ENCODE measurements at regions not wholly inside any gene's neighbourhood (a gene's known extent, or its start where the extent isn't known, plus 50 kb on each side); places are given as distances from the start of the nearest gene placed in this dataset.

- Histone ChIP-seq H2AFZ (ENCODE audit: low read length, unreplicated experiment) (no peak overlapping the region), H3K4me1 (ENCODE audit: control insufficient read depth, insufficient read depth, low read length, unreplicated experiment) (no peaks in the 10 kb centered on the region), H3K27ac (ENCODE audit: low read depth, low read length) (no peak overlapping the region), H3K27me3 (ENCODE audit: insufficient read depth, low read length) (no peaks in the 10 kb centered on the region), H3K79me2 (ENCODE audit: control insufficient read depth, insufficient read depth, low read length, unreplicated experiment) (no peaks in the 10 kb centered on the region), H3K4me3 (ENCODE audit: low read depth, low read length) (no peak overlapping the region), H3K36me3 (ENCODE audit: insufficient read depth, low read length) (no peaks in the 10 kb centered on the region)
These were observed 458.7 kb upstream of the HS6ST1 start for GRCh38 chr2:128777196-128778035.

- Histone ChIP-seq H3K36me3 (ENCODE audit: insufficient read depth, low read length) (no peaks in the 10 kb centered on the region), H3K4me3 (ENCODE audit: low read depth, low read length) (no peak overlapping the region), H2AFZ (ENCODE audit: low read length, unreplicated experiment) (no peak overlapping the region), H3K27ac (ENCODE audit: low read depth, low read length) (no peak overlapping the region), H3K27me3 (ENCODE audit: insufficient read depth, low read length) (no peaks in the 10 kb centered on the region), H3K79me2 (ENCODE audit: control insufficient read depth, insufficient read depth, low read length, unreplicated experiment) (no peaks in the 10 kb centered on the region), H3K4me1 (ENCODE audit: control insufficient read depth, insufficient read depth, low read length, unreplicated experiment) (no peaks in the 10 kb centered on the region)
These were observed 460.2 kb upstream of the HS6ST1 start for GRCh38 chr2:128778843-128779242.

GRCh38 chr2:128779301-128780095 is 460.8 kb upstream of the HS6ST1 start:
- Histone ChIP-seq H3K79me2 (ENCODE audit: control insufficient read depth, insufficient read depth, low read length, unreplicated experiment) (no peaks in the 10 kb centered on the region), H2AFZ (ENCODE audit: low read length, unreplicated experiment) (no peak overlapping the region), H3K4me1 (ENCODE audit: control insufficient read depth, insufficient read depth, low read length, unreplicated experiment) (no peaks in the 10 kb centered on the region), H3K27me3 (ENCODE audit: insufficient read depth, low read length) (no peaks in the 10 kb centered on the region), H3K4me3 (ENCODE audit: low read depth, low read length) (no peak overlapping the region), H3K36me3 (ENCODE audit: insufficient read depth, low read length) (no peaks in the 10 kb centered on the region), H3K27ac (ENCODE audit: low read depth, low read length) (no peak overlapping the region)

- H3K4me1 ChIP-seq (ENCODE audit: control insufficient read depth, insufficient read depth, low read length, unreplicated experiment): no peaks in the 10 kb centered on the region
- no peaks in the 10 kb centered on the region for H3K27me3 ChIP-seq (ENCODE audit: insufficient read depth, low read length)
- no peaks in the 10 kb centered on the region for H3K36me3 ChIP-seq (ENCODE audit: insufficient read depth, low read length)
- no peak overlapping the region for H2AFZ ChIP-seq (ENCODE audit: low read length, unreplicated experiment)
- no peak overlapping the region for H3K27ac ChIP-seq (ENCODE audit: low read depth, low read length)
- H3K79me2 ChIP-seq (ENCODE audit: control insufficient read depth, insufficient read depth, low read length, unreplicated experiment): no peaks in the 10 kb centered on the region
- H3K4me3 ChIP-seq (ENCODE audit: low read depth, low read length): no peak overlapping the region
These were observed 461.9 kb upstream of the HS6ST1 start for GRCh38 chr2:128780434-128781080.

- Histone ChIP-seq H3K36me3 (ENCODE audit: insufficient read depth, low read length) (no peaks in the 10 kb centered on the region), H3K4me1 (ENCODE audit: control insufficient read depth, insufficient read depth, low read length, unreplicated experiment) (no peaks in the 10 kb centered on the region), H3K4me3 (ENCODE audit: low read depth, low read length) (no peak overlapping the region), H3K27me3 (ENCODE audit: insufficient read depth, low read length) (no peaks in the 10 kb centered on the region), H2AFZ (ENCODE audit: low read length, unreplicated experiment) (no peak overlapping the region), H3K27ac (ENCODE audit: low read depth, low read length) (no peak overlapping the region), H3K79me2 (ENCODE audit: control insufficient read depth, insufficient read depth, low read length, unreplicated experiment) (no peaks in the 10 kb centered on the region)
These were observed 462.5 kb upstream of the HS6ST1 start for GRCh38 chr2:128781166-128781565.

GRCh38 chr2:128781585-128782385 is 463.1 kb upstream of the HS6ST1 start:
- Histone ChIP-seq H3K27ac (ENCODE audit: low read depth, low read length) (no peak overlapping the region), H3K79me2 (ENCODE audit: control insufficient read depth, insufficient read depth, low read length, unreplicated experiment) (no peaks in the 10 kb centered on the region), H2AFZ (ENCODE audit: low read length, unreplicated experiment) (no peak overlapping the region), H3K27me3 (ENCODE audit: insufficient read depth, low read length) (no peaks in the 10 kb centered on the region), H3K36me3 (ENCODE audit: insufficient read depth, low read length) (no peaks in the 10 kb centered on the region), H3K4me3 (ENCODE audit: low read depth, low read length) (no peak overlapping the region), H3K4me1 (ENCODE audit: control insufficient read depth, insufficient read depth, low read length, unreplicated experiment) (no peaks in the 10 kb centered on the region)

GRCh38 chr2:128782411-128783192 is 463.9 kb upstream of the HS6ST1 start:
- Histone ChIP-seq H3K4me1 (ENCODE audit: control insufficient read depth, insufficient read depth, low read length, unreplicated experiment) (no peaks in the 10 kb centered on the region), H2AFZ (ENCODE audit: low read length, unreplicated experiment) (no peak overlapping the region), H3K27me3 (ENCODE audit: insufficient read depth, low read length) (no peaks in the 10 kb centered on the region), H3K79me2 (ENCODE audit: control insufficient read depth, insufficient read depth, low read length, unreplicated experiment) (no peaks in the 10 kb centered on the region), H3K4me3 (ENCODE audit: low read depth, low read length) (no peak overlapping the region), H3K36me3 (ENCODE audit: insufficient read depth, low read length) (no peaks in the 10 kb centered on the region), H3K27ac (ENCODE audit: low read depth, low read length) (no peak overlapping the region)

- Histone ChIP-seq H3K36me3 (ENCODE audit: insufficient read depth, low read length) (no peaks in the 10 kb centered on the region), H3K4me1 (ENCODE audit: control insufficient read depth, insufficient read depth, low read length, unreplicated experiment) (no peaks in the 10 kb centered on the region), H3K27me3 (ENCODE audit: insufficient read depth, low read length) (no peaks in the 10 kb centered on the region)
These were observed 464.6 kb upstream of the HS6ST1 start for GRCh38 chr2:128783193-128783671.

GRCh38 chr2:128783896-128784295 is 465.2 kb upstream of the HS6ST1 start:
- no peaks in the 10 kb centered on the region for H3K79me2 ChIP-seq (ENCODE audit: control insufficient read depth, insufficient read depth, low read length, unreplicated experiment)
- H3K4me1 ChIP-seq (ENCODE audit: control insufficient read depth, insufficient read depth, low read length, unreplicated experiment): no peaks in the 10 kb centered on the region
- no peak overlapping the region for H3K27ac ChIP-seq (ENCODE audit: low read depth, low read length)
- no peaks in the 10 kb centered on the region for H3K36me3 ChIP-seq (ENCODE audit: insufficient read depth, low read length)
- H3K4me3 ChIP-seq (ENCODE audit: low read depth, low read length): no peak overlapping the region
- no peak overlapping the region for H2AFZ ChIP-seq (ENCODE audit: low read length, unreplicated experiment)
- no peaks in the 10 kb centered on the region for H3K27me3 ChIP-seq (ENCODE audit: insufficient read depth, low read length)

More at GRCh38 chr2:128783193-128783671, 464.6 kb upstream of the HS6ST1 start:
- H3K79me2 ChIP-seq (ENCODE audit: control insufficient read depth, insufficient read depth, low read length, unreplicated experiment): no peaks in the 10 kb centered on the region
- no peak overlapping the region for H3K27ac ChIP-seq (ENCODE audit: low read depth, low read length)
- no peak overlapping the region for H2AFZ ChIP-seq (ENCODE audit: low read length, unreplicated experiment)
- H3K4me3 ChIP-seq (ENCODE audit: low read depth, low read length): no peak overlapping the region
